ENCODE measurements at regions not wholly inside any gene's neighbourhood (a gene's known extent, or its start where the extent isn't known, plus 50 kb on each side); places are given as distances from the start of the nearest gene placed in this dataset.

DNA sequence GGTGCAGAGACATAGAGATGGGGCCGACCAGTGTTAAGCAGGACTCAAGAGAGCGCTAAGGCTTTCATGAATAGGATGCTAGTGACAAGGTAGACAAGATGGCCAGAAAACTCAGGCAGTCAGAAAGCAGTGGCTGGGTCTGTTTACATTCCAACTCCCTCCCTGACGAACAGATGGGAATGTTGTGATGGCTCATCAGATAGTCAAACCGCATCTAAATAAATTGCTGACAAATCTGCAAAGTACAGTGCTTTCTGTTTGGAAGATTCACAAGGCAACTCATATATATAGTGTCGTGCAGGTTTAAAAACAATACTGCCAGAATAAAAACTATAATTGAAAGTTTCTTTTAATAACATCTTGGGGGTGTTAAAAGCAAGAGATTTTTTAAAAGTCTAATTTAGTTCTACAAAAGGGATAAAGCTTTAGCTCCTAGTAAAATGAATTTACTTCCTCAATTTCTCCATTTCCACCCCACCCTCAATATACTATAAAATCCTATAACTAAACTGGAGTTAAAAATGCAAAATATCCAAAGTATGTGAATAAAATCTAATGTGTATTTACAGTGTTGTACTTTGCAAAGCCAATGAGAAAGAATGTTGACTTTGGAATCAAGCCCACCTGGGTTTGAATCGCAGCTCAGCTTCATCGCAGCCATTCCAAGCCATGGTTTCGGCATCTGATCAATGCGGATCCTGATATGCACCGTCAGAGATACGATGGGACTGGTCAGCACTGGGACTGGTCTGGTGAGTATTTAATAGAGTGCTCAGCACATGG, 247.3 kb upstream of the PDE10A start:
- peaks cover 0 to 2% (median 2%) of the 10 kb centered on the region in 3 donors for H3K27me3 Mint-ChIP-seq (ENCODE audit: low read depth in 3 of 3)
- Histone ChIP-seq H3K27me3 (ENCODE audit: control insufficient read depth in 2 of 2, insufficient read depth in 2 of 2, low read length in 2 of 2) (no peaks in the 10 kb centered on the region), H3K9ac (ENCODE audit: insufficient read depth, low read length, poor library complexity, severe bottlenecking) (no peak overlapping the region), H3K9me3 (replicated peaks in 1 of 2; ENCODE audit: control insufficient read depth in 1 of 2, insufficient read depth in 1 of 2, low read length in 2 of 2) (no peaks in the 10 kb centered on the region), H3K36me3 (replicated peaks in 1 of 2; ENCODE audit: control insufficient read depth in 1 of 2, insufficient read depth in 2 of 2, low read length in 2 of 2) (no peaks in the 10 kb centered on the region), H3K27ac (ENCODE audit: low read depth in 1 of 2, low read length in 2 of 2) (no peak overlapping the region), H3K4me3 (replicated peaks in 1 of 3; ENCODE audit: low read depth in 2 of 3, low read length in 3 of 3) (no peak overlapping the region), H4K20me1 (ENCODE audit: insufficient read depth, low read length) (no peaks in the 10 kb centered on the region), H2AFZ (ENCODE audit: insufficient read depth, low read depth, low read length, poor library complexity, severe bottlenecking) (no peak overlapping the region), H3K4me1 (ENCODE audit: control insufficient read depth in 1 of 2, insufficient read depth in 2 of 2, low read length in 2 of 2) (no peaks in the 10 kb centered on the region), H3K79me2 (ENCODE audit: insufficient read depth, low read length) (no peaks in the 10 kb centered on the region), H3K4me2 (replicated peaks; ENCODE audit: extremely low read depth, low read length, poor library complexity, severe bottlenecking) (no peak overlapping the region)
- no peak for DNase-seq
- H3K9me3 Mint-ChIP-seq = peaks cover 0 to 11% (median 4%) of the 10 kb centered on the region in 7 donors
- H3K27ac Mint-ChIP-seq = no peak overlapping the region
- no peak overlapping the region for H3K4me3 Mint-ChIP-seq
- WGBS (ENCODE audit: insufficient coverage) = 88% methylated on average over 7 of the region's 11 CpGs
- TF ChIP-seq, protein P1, sequence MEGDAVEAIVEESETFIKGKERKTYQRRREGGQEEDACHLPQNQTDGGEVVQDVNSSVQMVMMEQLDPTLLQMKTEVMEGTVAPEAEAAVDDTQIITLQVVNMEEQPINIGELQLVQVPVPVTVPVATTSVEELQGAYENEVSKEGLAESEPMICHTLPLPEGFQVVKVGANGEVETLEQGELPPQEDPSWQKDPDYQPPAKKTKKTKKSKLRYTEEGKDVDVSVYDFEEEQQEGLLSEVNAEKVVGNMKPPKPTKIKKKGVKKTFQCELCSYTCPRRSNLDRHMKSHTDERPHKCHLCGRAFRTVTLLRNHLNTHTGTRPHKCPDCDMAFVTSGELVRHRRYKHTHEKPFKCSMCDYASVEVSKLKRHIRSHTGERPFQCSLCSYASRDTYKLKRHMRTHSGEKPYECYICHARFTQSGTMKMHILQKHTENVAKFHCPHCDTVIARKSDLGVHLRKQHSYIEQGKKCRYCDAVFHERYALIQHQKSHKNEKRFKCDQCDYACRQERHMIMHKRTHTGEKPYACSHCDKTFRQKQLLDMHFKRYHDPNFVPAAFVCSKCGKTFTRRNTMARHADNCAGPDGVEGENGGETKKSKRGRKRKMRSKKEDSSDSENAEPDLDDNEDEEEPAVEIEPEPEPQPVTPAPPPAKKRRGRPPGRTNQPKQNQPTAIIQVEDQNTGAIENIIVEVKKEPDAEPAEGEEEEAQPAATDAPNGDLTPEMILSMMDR (IDR thresholded peaks at IDR 0.05) = no peak
- no peaks in the 10 kb centered on the region for H3K36me3 Mint-ChIP-seq
- intact Hi-C loops (cut with micrococcal nuclease) = no loop called here
- H3K4me1 Mint-ChIP-seq = no peaks in the 10 kb centered on the region

DNA sequence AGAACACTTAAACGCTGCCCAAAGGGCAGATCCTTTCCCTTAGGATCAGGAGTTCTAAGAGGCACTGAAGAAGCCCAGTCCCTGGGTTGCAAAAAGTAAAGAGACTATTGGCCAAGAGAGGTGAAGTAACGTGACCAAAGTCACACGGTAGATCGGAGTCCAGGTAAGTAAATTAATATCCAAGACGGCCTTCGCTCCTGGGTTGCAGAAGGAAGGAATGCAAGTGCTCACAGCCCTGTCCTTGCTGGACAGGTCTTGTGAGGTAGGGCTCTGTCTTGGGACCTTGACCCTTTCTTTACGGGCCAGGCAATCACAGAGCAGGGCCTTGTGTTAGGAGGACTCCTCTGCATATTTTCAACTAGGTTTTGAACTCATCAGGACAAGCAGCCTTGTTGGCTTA, 243.7 kb upstream of the PDE10A start:
- TF ChIP-seq, protein P1 (IDR thresholded peaks at IDR 0.05) = no peak
- peaks cover 0 to 15% (median 5%) of the 10 kb centered on the region in 7 donors for H3K9me3 Mint-ChIP-seq
- no peaks in the 10 kb centered on the region for H3K36me3 ChIP-seq (replicated peaks in 1 of 2; ENCODE audit: control insufficient read depth in 1 of 2, insufficient read depth in 2 of 2, low read length in 2 of 2)
- H3K4me3 Mint-ChIP-seq = no peak overlapping the region
- no peak overlapping the region for H3K27ac Mint-ChIP-seq
- no peak overlapping the region for H3K4me3 ChIP-seq (replicated peaks in 1 of 3; ENCODE audit: low read depth in 2 of 3, low read length in 3 of 3)
- H3K27ac ChIP-seq (ENCODE audit: low read depth in 1 of 2, low read length in 2 of 2) = no peak overlapping the region
- H3K36me3 Mint-ChIP-seq = no peaks in the 10 kb centered on the region
- intact Hi-C loops (cut with micrococcal nuclease) = no loop called here
- peaks cover 2 to 5% (median 4%) of the 10 kb centered on the region in 3 donors for H3K27me3 Mint-ChIP-seq (ENCODE audit: low read depth in 3 of 3)
- H3K4me1 Mint-ChIP-seq = no peaks in the 10 kb centered on the region
- no peak overlapping the region for H3K9ac ChIP-seq (ENCODE audit: insufficient read depth, low read length, poor library complexity, severe bottlenecking)
- H3K9me3 ChIP-seq (replicated peaks in 1 of 2; ENCODE audit: control insufficient read depth in 1 of 2, insufficient read depth in 1 of 2, low read length in 2 of 2) = no peaks in the 10 kb centered on the region
- H3K4me1 ChIP-seq (ENCODE audit: control insufficient read depth in 1 of 2, insufficient read depth in 2 of 2, low read length in 2 of 2) = no peaks in the 10 kb centered on the region
- no peak for DNase-seq
- 99% methylated on average over 7 of the region's 7 CpGs for WGBS (ENCODE audit: insufficient coverage)
- H4K20me1 ChIP-seq (ENCODE audit: insufficient read depth, low read length) = no peaks in the 10 kb centered on the region
- H3K4me2 ChIP-seq (replicated peaks; ENCODE audit: extremely low read depth, low read length, poor library complexity, severe bottlenecking) = no peak overlapping the region
- no peaks in the 10 kb centered on the region for H3K27me3 ChIP-seq (ENCODE audit: control insufficient read depth in 2 of 2, insufficient read depth in 2 of 2, low read length in 2 of 2)
- H2AFZ ChIP-seq (ENCODE audit: insufficient read depth, low read depth, low read length, poor library complexity, severe bottlenecking) = no peak overlapping the region
- no peaks in the 10 kb centered on the region for H3K79me2 ChIP-seq (ENCODE audit: insufficient read depth, low read length)
